Prostate gland (tissue), 2 donors: ENCODE measurements at regions not wholly inside any gene's neighbourhood (a gene's known extent, or its start where the extent isn't known, plus 50 kb on each side); places are given as distances from the start of the nearest gene placed in this dataset.

Experiments used
- DNase-seq: peaks from one replicate; pipeline ENCODE4 v3.0.0-alpha.2; 2019; ENCODE audit warnings: low spot score
- H3K27ac ChIP-seq, 2 donors: fragments of 200-600 bp; sonication (generic); 2 replicates each; pipeline ENCODE4 v1.5.1; 2017 to 2019
- H3K27me3 ChIP-seq: fragments of 200-600 bp; sonication (generic); replicated peaks from 2 replicates; pipeline ENCODE4 v1.5.1; 2019; ENCODE audit not compliant: insufficient read depth
- H3K36me3 ChIP-seq, 2 donors: fragments of 200-600 bp; sonication (generic); 1 replicate in 1 of 2; 2 replicates in 1 of 2; pipeline versions ENCODE4 v1.5.1 to v1.8.1; 2017 to 2019
- H3K4me1 ChIP-seq: fragments of 200-600 bp; sonication (generic); replicated peaks from 2 replicates; pipeline ENCODE4 v1.5.1; 2019
- H3K4me3 ChIP-seq, 2 donors: fragments of 200-600 bp; sonication (generic); 2 replicates each; pipeline ENCODE4 v1.5.1; 2017 to 2019
- H3K9me3 ChIP-seq: fragments of 200-600 bp; sonication (generic); 2 replicates; pipeline ENCODE4 v1.5.1; 2017
- POLR2A ChIP-seq: fragments of 450-650 bp; IDR thresholded peaks from one replicate; pipeline ENCODE4 v1.6.1; 2016; ENCODE audit warnings: antibody characterized with exemption, mild to moderate bottlenecking
- POLR2AphosphoS5 ChIP-seq: sonication (generic); formaldehyde crosslinking; IDR thresholded peaks from one replicate; pipeline ENCODE4 v1.6.1; 2017; ENCODE audit warnings: antibody characterized with exemption
- WGBS: methylation state at CpG from one replicate; pipeline ENCODE4 v1.1.5; 2018; 5-methylcytosine and 5-hydroxymethylcytosine counted together
- intact Hi-C: fragments of 100-400 bp; cut with DNase I; formaldehyde crosslinking; loops from one replicate; pipeline ENCODE4 v1.14.2; 2022
- TF ChIP-seq, protein P1 (sequence below), 4 experiments: fragments of 200-600 bp in 2 of 4; fragments of 450-650 bp in 2 of 4; sonication (generic) in 2 of 4; IDR thresholded peaks; 1 replicate in 3 of 4; 2 replicates in 1 of 4; pipeline ENCODE4 v1.5.1; 2016 to 2019; ENCODE audit warnings: antibody characterized with exemption in 4 of 4, mild to moderate bottlenecking in 2 of 4, moderate library complexity in 2 of 4

DNA sequence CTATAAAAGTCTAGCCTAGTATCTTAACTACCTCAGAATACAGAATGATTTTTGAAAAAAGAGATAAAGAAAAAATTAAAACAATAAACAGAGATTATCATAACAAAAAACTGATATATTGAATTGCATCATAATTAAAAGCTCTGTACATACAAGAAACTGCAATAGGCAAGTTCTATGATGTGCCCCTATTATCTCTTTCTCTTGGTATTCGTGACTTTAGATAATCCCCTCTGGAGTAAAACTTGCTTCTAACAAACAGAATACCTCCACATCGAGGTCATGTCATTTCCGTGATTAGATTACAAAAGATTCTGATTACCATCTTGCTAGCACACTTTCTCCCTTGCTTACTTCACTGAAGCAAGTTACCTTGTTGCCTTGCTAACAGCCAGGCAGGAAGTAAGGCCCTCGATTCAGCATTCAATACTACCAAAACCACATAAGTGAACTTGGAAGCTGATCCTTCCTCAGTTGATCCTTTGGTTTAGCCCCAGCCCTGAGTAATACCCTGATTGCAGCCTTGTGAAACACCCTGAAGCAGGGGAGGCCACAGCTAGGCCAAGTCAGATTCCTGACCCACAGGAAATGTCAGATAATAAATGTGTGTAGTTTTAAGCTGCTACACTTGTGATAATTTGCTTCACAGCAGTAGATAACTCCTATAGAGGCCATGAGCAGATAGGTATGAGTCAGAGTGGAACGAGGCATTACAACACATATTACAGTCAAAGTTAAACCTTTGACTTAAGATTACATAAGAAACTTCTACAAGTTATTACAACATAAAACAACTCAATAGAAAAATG, 53.7 kb upstream of the TMX4 start:
- DNase-seq, result no peak
- peak overlapping the region in 1 of 2 donors; percentile 4 for H3K27ac ChIP-seq
- H3K9me3 ChIP-seq, result no peaks in the 10 kb centered on the region
- H3K4me1 ChIP-seq, result no peaks in the 10 kb centered on the region
- H3K36me3 ChIP-seq, result no peaks in the 10 kb centered on the region
- WGBS, result 31% methylated on average over 5 of the region's 5 CpGs
- intact Hi-C loops, result no loop called here
- TF ChIP-seq, protein P1, sequence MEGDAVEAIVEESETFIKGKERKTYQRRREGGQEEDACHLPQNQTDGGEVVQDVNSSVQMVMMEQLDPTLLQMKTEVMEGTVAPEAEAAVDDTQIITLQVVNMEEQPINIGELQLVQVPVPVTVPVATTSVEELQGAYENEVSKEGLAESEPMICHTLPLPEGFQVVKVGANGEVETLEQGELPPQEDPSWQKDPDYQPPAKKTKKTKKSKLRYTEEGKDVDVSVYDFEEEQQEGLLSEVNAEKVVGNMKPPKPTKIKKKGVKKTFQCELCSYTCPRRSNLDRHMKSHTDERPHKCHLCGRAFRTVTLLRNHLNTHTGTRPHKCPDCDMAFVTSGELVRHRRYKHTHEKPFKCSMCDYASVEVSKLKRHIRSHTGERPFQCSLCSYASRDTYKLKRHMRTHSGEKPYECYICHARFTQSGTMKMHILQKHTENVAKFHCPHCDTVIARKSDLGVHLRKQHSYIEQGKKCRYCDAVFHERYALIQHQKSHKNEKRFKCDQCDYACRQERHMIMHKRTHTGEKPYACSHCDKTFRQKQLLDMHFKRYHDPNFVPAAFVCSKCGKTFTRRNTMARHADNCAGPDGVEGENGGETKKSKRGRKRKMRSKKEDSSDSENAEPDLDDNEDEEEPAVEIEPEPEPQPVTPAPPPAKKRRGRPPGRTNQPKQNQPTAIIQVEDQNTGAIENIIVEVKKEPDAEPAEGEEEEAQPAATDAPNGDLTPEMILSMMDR (IDR thresholded peaks at IDR 0.05), result no peak
- TF ChIP-seq POLR2A, result no peak
- no peak for TF ChIP-seq POLR2AphosphoS5
- H3K27me3 ChIP-seq, result no peaks in the 10 kb centered on the region
- no peak overlapping the region for H3K4me3 ChIP-seq

DNA sequence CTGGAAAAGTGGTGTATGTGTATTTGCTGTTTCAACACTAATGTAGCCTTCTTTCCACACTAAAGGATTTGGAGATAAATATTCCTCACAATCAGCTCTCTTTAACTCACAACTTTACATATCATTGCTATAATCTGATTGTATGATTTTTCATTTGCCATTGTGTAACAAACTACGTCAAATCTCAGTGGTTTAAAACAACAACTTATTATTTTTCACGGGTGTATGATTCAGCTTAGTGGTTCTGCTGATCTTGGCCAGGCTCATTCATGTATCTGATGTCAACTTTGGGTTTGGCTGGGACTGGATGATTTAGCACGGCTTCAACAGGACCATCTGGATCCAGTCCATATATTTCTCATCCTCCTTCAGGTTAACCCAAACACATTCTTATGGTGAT, 55.4 kb upstream of the TMX4 start:
- Histone ChIP-seq H3K36me3 (no peaks in the 10 kb centered on the region), H3K4me3 (no peak overlapping the region), H3K27ac (no peak overlapping the region), H3K27me3 (no peaks in the 10 kb centered on the region), H3K4me1 (no peaks in the 10 kb centered on the region), H3K9me3 (no peaks in the 10 kb centered on the region)
- intact Hi-C loops, result no loop called here
- WGBS, result 77% methylated on average over 3 of the region's 3 CpGs
- no peak for DNase-seq
- TF ChIP-seq, protein P1 (IDR thresholded peaks at IDR 0.05), result no peak
- TF ChIP-seq POLR2A, result no peak
- TF ChIP-seq POLR2AphosphoS5, result no peak

DNA sequence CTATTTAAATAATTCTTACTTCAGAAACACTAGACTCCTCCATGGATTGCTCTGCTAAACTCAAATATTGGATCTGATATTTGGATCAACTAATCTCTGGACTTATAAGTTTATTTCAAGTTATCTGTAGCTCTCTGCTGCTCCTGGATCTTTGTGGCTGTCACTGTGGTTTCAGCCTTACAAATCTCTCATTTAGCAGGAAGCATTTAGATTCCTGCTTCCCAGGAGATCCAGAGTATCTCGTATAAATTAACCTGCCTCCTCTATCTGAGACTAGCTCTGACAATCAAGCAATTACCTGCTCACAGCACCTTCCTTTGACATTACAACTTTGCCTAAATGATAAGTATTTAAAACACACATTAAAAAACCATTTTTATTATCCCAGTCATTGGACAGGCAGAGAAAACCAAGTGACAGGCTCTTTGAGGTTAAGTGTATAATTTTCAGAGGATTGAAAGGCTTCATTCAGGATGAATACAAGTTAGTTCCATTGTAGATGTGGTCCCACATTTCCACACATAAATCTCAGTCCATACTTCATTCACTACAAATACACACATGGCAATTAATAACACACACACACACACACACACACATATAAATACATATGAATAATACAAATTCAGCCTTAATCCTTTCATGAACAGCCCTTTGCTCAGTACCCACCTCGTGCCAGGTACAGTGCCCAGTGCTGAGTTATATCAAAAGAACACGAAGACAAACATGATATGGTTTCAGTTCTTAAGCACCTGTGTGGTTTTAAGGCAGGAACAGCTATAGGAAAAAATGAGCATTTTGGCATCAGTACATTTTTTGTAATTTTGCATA, 55.5 kb upstream of the PLCB1 start:
- peak overlapping the region; percentile 1 to 19 for H3K27ac ChIP-seq
- WGBS, result 64% methylated on average over 3 of the region's 3 CpGs
- DNase-seq, result no peak
- no peaks in the 10 kb centered on the region for H3K9me3 ChIP-seq
- intact Hi-C loops, result no loop called here
- TF ChIP-seq, protein P1 (IDR thresholded peaks at IDR 0.05), result no peak
- TF ChIP-seq POLR2AphosphoS5, result no peak
- TF ChIP-seq POLR2A, result no peak
- H3K4me3 ChIP-seq, result no peak overlapping the region
- H3K4me1 ChIP-seq, result no peaks in the 10 kb centered on the region
- no peaks in the 10 kb centered on the region for H3K27me3 ChIP-seq
- no peaks in the 10 kb centered on the region for H3K36me3 ChIP-seq

DNA sequence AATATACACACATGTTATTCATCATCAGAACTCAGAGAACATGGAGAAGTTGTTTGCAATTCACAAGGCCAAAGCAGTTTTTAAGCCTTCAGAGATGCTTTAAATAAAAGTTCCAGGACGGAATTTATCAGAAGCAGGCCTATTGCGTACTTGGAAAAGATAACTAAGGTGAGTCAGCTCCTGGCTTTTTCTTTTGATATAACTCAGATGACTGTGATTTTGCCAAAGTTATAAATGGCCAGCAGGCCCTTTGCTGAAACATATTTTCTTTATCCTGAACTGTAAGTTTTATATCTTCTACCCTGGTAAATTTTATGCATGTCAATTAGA, 55.0 kb upstream of the PLCB1 start:
- Histone ChIP-seq H3K9me3 (no peaks in the 10 kb centered on the region), H3K36me3 (no peaks in the 10 kb centered on the region), H3K27ac (peak overlapping the region; percentile 1 to 19), H3K4me1 (no peaks in the 10 kb centered on the region), H3K4me3 (no peak overlapping the region), H3K27me3 (no peaks in the 10 kb centered on the region)
- intact Hi-C loops, result no loop called here
- peak; percentile 38 for TF ChIP-seq POLR2AphosphoS5
- TF ChIP-seq, protein P1 (IDR thresholded peaks at IDR 0.05), result no peak
- DNase-seq, result no peak
- whole genome bisulfite sequencing, result 42% methylated on average over 2 of the region's 2 CpGs

DNA sequence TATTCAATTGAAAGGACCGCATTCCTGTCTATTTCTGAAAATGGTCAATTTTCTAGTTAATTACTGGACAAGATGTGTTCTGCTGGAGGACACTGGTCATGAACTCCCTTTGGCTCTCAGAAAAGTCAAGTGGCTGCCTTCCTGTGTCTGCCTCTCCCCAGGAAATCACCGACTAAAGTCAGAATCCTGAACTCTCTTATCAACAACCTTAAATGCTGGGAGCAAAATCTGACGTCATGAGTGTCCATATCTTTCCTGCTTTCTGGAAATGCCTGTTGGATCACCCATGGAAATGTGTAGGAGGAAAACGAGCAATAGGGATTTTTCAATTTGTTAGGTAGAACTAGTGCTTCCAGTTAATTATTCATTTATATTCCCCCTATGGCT, 53.5 kb upstream of the PLCB1 start:
- no peak for TF ChIP-seq POLR2A
- TF ChIP-seq, protein P1 (IDR thresholded peaks at IDR 0.05), result no peak
- DNase-seq, result no peak
- no peaks in the 10 kb centered on the region for H3K4me1 ChIP-seq
- H3K4me3 ChIP-seq, result no peak overlapping the region
- no peaks in the 10 kb centered on the region for H3K36me3 ChIP-seq
- no peaks in the 10 kb centered on the region for H3K27me3 ChIP-seq
- 79% methylated on average over 4 of the region's 4 CpGs for WGBS
- intact Hi-C loops, result no loop called here
- no peaks in the 10 kb centered on the region for H3K9me3 ChIP-seq
- no peak overlapping the region for H3K27ac ChIP-seq
